A549 (cell line): ENCODE measurements at regions not wholly inside any gene's neighbourhood (a gene's known extent, or its start where the extent isn't known, plus 50 kb on each side); places are given as distances from the start of the nearest gene placed in this dataset.

Experiments used
- CBX2 ChIP-seq: fragments of 200-600 bp; sonication (generic); IDR thresholded peaks from 2 replicates; pipeline ENCODE4 v1.6.1; 2016; ENCODE audit warnings: low read depth, mild to moderate bottlenecking, borderline replicate concordance
- CHD4 ChIP-seq: fragments of 200-600 bp; sonication (generic); IDR thresholded peaks from 2 replicates; pipeline ENCODE4 v1.6.1; 2016; ENCODE audit warnings: antibody characterized with exemption, mild to moderate bottlenecking, borderline replicate concordance
- CTCF ChIP-seq: fragments of >200 bp; sonication (Bioruptor Twin); formaldehyde crosslinking; IDR thresholded peaks from 3 replicates; pipeline ENCODE4 v1.5.1; 2016
- HDAC2 ChIP-seq: fragments of 200-600 bp; sonication (generic); IDR thresholded peaks from 2 replicates; pipeline ENCODE4 v1.6.1; 2016
- JUN ChIP-seq, 2 experiments: fragments of >200 bp; sonication (Bioruptor Twin); formaldehyde crosslinking; IDR thresholded peaks; 2 replicates in 1 of 2; 3 replicates in 1 of 2; pipeline ENCODE4 v1.6.1; 2016 to 2017
- MAX ChIP-seq: IDR thresholded peaks from 2 replicates; pipeline ENCODE4 v1.6.1; 2012
- MAZ ChIP-seq: fragments of 150-350 bp; IDR thresholded peaks from 2 replicates; pipeline ENCODE4 v1.6.1; 2014; ENCODE audit warnings: antibody characterized with exemption, low read depth, low read length, borderline replicate concordance
- MYC ChIP-seq: IDR thresholded peaks from 2 replicates; pipeline ENCODE4 v1.6.1; 2012; ENCODE audit warnings: mild to moderate bottlenecking, inconsistent platforms, low read length, improper control_type of control experiment, borderline replicate concordance
- PHF8 ChIP-seq: fragments of 200-600 bp; sonication (generic); IDR thresholded peaks from 2 replicates; pipeline ENCODE4 v1.6.1; 2016; ENCODE audit warnings: low read depth, mild to moderate bottlenecking, antibody characterized with exemption, moderate library complexity, borderline replicate concordance
- POLR2A ChIP-seq: IDR thresholded peaks from 2 replicates; pipeline ENCODE4 v1.6.1; 2012; ENCODE audit warnings: mild to moderate bottlenecking, low read length

GRCh38 chr3:159258934-159259333 is 457.1 kb downstream of the MFSD1 start:
- TF ChIP-seq CHD4 (no peak), CTCF (no peak), JUN (IDR thresholded peaks at IDR 0.05) (no peak), HDAC2 (no peak), POLR2A (no peak), MAZ (no peak), CBX2 (no peak), MYC (no peak), PHF8 (no peak), MAX (no peak)
